GM12878 (cell line): ENCODE measurements at regions not wholly inside any gene's neighbourhood (a gene's known extent, or its start where the extent isn't known, plus 50 kb on each side); places are given as distances from the start of the nearest gene placed in this dataset.

Source experiments
- ATAC-seq: fragments of 200-7000 bp; cut with Tn5 transposase; 3 replicates; pipeline ENCODE4 v1.9.1; 2020; ENCODE audit warnings: mild to moderate bottlenecking, moderate library complexity
- BruUV-seq: library from RNA; stranded (reverse); fragments of 400-500 nt; replicated peaks from 2 replicates; lab custom pipeline; 2021; lab: Mats Ljungman, UMichigan
- CTCF ChIA-PET: fragments of 300-600 bp; sonication (Branson Sonifier 250); formaldehyde crosslinking; extraction: SDS; loops from one replicate; lab custom pipeline; 2021; ENCODE audit warnings: inconsistent platforms; lab: Yijun Ruan, JAX
- POLR2A ChIA-PET: fragments of 350-600 bp; formaldehyde crosslinking; extraction: SDS; loops from one replicate; lab custom pipeline; 2021; ENCODE audit warnings: inconsistent platforms; lab: Charles Lee
- RAD21 ChIA-PET: fragments of 300-600 bp; sonication (Branson Sonifier 250); formaldehyde crosslinking; loops from one replicate; lab custom pipeline; 2023; ENCODE audit warnings: antibody characterized with exemption; ENCODE audit not compliant: unreplicated experiment; lab: Charles Lee
- SMC1A ChIA-PET: fragments of 300-600 bp; sonication (Branson Sonifier 250); formaldehyde crosslinking; loops from one replicate; lab custom pipeline; 2023; ENCODE audit not compliant: unreplicated experiment, uncharacterized antibody; lab: Charles Lee
- DNase-seq: peaks from one replicate; pipeline ENCODE4 v3.0.0-alpha.2; 2011; ENCODE audit warnings: low read depth, low spot score
- FAIRE-seq: peaks from 3 replicates; lab custom pipeline; 2011; peaks lifted over from hg19 to GRCh38; lab: Jason Lieb, UNC
- H2AFZ ChIP-seq: 2 replicates; pipeline ENCODE4 v1.6.0; 2011; ENCODE audit warnings: low read depth, low read length, control low read depth; ENCODE audit not compliant: control insufficient read depth
- H3K27ac ChIP-seq: 2 replicates; pipeline ENCODE4 v1.5.1; 2011; ENCODE audit warnings: control low read depth; ENCODE audit not compliant: control insufficient read depth, insufficient read depth
- H3K27me3 ChIP-seq, 2 experiments: replicated peaks in 1 of 2; 2 replicates each; pipeline versions ENCODE4 v1.6.0 to v1.6.1; 2011; ENCODE audit warnings: low read length in 1 of 2; ENCODE audit not compliant: control insufficient read depth in 2 of 2, insufficient read depth in 2 of 2
- H3K36me3 ChIP-seq, 2 experiments: 2 replicates each; pipeline ENCODE4 v1.5.1; 2011; ENCODE audit warnings: low read length in 1 of 2; ENCODE audit not compliant: control insufficient read depth in 2 of 2, insufficient read depth in 2 of 2
- H3K4me1 ChIP-seq: 2 replicates; pipeline ENCODE4 v1.6.1; 2011; ENCODE audit warnings: mild to moderate bottlenecking, low read length, moderate library complexity, mixed read lengths; ENCODE audit not compliant: control insufficient read depth, insufficient read depth
- H3K4me2 ChIP-seq: 2 replicates; pipeline ENCODE4 v1.6.0; 2011; ENCODE audit warnings: control low read depth; ENCODE audit not compliant: control insufficient read depth, insufficient read depth
- H3K4me3 ChIP-seq: fragments of 200-600 bp; sonication (generic); 2 replicates; pipeline ENCODE4 v1.5.1; 2016
- H3K79me2 ChIP-seq: 2 replicates; pipeline ENCODE4 v1.6.0; 2011; ENCODE audit warnings: low read length; ENCODE audit not compliant: control insufficient read depth, insufficient read depth
- H3K9ac ChIP-seq: 2 replicates; pipeline ENCODE4 v1.8.0; 2011; ENCODE audit warnings: low read length, control low read depth, mixed read lengths; ENCODE audit not compliant: control insufficient read depth, insufficient read depth
- H3K9me3 ChIP-seq: replicated peaks from 3 replicates; pipeline ENCODE4 v1.5.1; 2011; ENCODE audit warnings: mild to moderate bottlenecking, low read length; ENCODE audit not compliant: control insufficient read depth, insufficient read depth
- H4K20me1 ChIP-seq: 2 replicates; pipeline ENCODE4 v1.6.0; 2011; ENCODE audit not compliant: control insufficient read depth, insufficient read depth
- CEBPB ChIP-seq, 2 experiments: fragments of 150-350 bp in 1 of 2; IDR thresholded peaks; 2 replicates each; pipeline ENCODE4 v1.6.1; 2012 to 2014; ENCODE audit warnings: low read depth in 2 of 2, low read length in 2 of 2, borderline replicate concordance in 1 of 2, inconsistent platforms in 1 of 2
- CEBPZ ChIP-seq: fragments of 150-350 bp; IDR thresholded peaks from 2 replicates; pipeline ENCODE4 v1.6.1; 2016; ENCODE audit warnings: low read depth, low read length
- CHD4 ChIP-seq: fragments of 200-600 bp; sonication (generic); IDR thresholded peaks from 2 replicates; pipeline ENCODE4 v1.6.1; 2016; ENCODE audit warnings: mild to moderate bottlenecking
- NFXL1 ChIP-seq: fragments of 450-650 bp; IDR thresholded peaks from 2 replicates; pipeline ENCODE4 v1.6.1; 2017; ENCODE audit warnings: antibody characterized with exemption, mild to moderate bottlenecking, borderline replicate concordance
- NFYA ChIP-seq: IDR thresholded peaks from 2 replicates; pipeline ENCODE4 v1.6.1; 2011; ENCODE audit warnings: low read depth, mild to moderate bottlenecking, low read length, improper control_type of control experiment, borderline replicate concordance
- PBX3 ChIP-seq: IDR thresholded peaks from 2 replicates; pipeline ENCODE4 v1.6.1; 2011; ENCODE audit warnings: mild to moderate bottlenecking, low read depth, low read length, moderate library complexity; ENCODE audit not compliant: insufficient replicate concordance
- PRDM15 ChIP-seq: fragments of 450-650 bp; formaldehyde crosslinking; IDR thresholded peaks from 2 replicates; pipeline ENCODE4 v1.4.0; 2020; ENCODE audit warnings: mild to moderate bottlenecking, moderate library complexity
- SMAD1 ChIP-seq: fragments of 450-650 bp; IDR thresholded peaks from 2 replicates; pipeline ENCODE4 v1.6.1; 2018; ENCODE audit warnings: mild to moderate bottlenecking, low read depth; ENCODE audit not compliant: partially characterized antibody
- SREBF2 ChIP-seq: IDR thresholded peaks from 2 replicates; pipeline ENCODE4 v1.6.1; 2012; ENCODE audit warnings: mild to moderate bottlenecking, low read length
- ZBTB4 ChIP-seq: fragments of 450-650 bp; formaldehyde crosslinking; IDR thresholded peaks from 2 replicates; pipeline ENCODE4 v1.4.0; 2022; ENCODE audit warnings: mild to moderate bottlenecking, moderate library complexity
- ZNF24 ChIP-seq: fragments of 450-650 bp; IDR thresholded peaks from 2 replicates; pipeline ENCODE4 v1.6.1; 2017; ENCODE audit warnings: antibody characterized with exemption, mild to moderate bottlenecking
- WGBS: methylation state at CpG from one replicate; pipeline ENCODE4 v1.1.6; 2016; ENCODE audit warnings: low lambda C conversion rate; ENCODE audit not compliant: insufficient replicate concordance, insufficient coverage; ENCODE audit errors: missing lambda C conversion rate; 5-methylcytosine and 5-hydroxymethylcytosine counted together
- in situ Hi-C: fragments of 300-500 bp; cut with MboI; formaldehyde crosslinking; loops from 9 replicates; pipeline ENCODE4 v1.14.3; 2018; ENCODE audit warnings: mixed read lengths
- intact Hi-C: fragments of 100-400 bp; cut with micrococcal nuclease; formaldehyde crosslinking; loops from one replicate; pipeline ENCODE4 v1.14.2; 2022; ENCODE audit not compliant: unreplicated experiment

- ChIA-PET RAD21 (no interaction called here), POLR2A (no interaction called here), CTCF (interaction anchor here (0.7 to 6.5 kb wide), 4 partner anchors 51 to 156 kb away, joined by 3 to 55 read pairs (median 10); no protein-coding TSS in a partner anchor), SMC1A (interaction anchor here (0.8 to 1.3 kb wide), 3 partner anchors 9 to 75 kb away, joined by 3 read pairs; no protein-coding TSS in a partner anchor)
- FAIRE-seq (no peak), ATAC-seq (no peak), DNase-seq (no peak)
- Histone ChIP-seq H3K27me3 (no peaks in the 10 kb centered on the region), H3K27ac (no peak overlapping the region), H3K79me2 (no peaks in the 10 kb centered on the region), H3K4me3 (no peak overlapping the region), H3K9ac (no peak overlapping the region), H3K4me1 (no peaks in the 10 kb centered on the region), H3K4me2 (no peak overlapping the region), H2AFZ (no peak overlapping the region), H3K36me3 (no peaks in the 10 kb centered on the region), H3K9me3 (no peaks in the 10 kb centered on the region), H4K20me1 (no peaks in the 10 kb centered on the region)
- in situ Hi-C loops (no loop called here), intact Hi-C loops (loop anchor here (5.0 kb wide), 1 partner anchor 1679 kb away; no protein-coding TSS in a partner anchor)
- 35% methylated on average over 14 of the region's 14 CpGs for WGBS
- BruUV-seq: no TSS peak
- TF ChIP-seq PBX3: no peak
- no peak for TF ChIP-seq ZNF24
- TF ChIP-seq NFXL1: no peak
- TF ChIP-seq SREBF2: no peak
- TF ChIP-seq CEBPB (IDR thresholded peaks at IDR 0.05; ENCODE audit: borderline replicate concordance in 1 of 2, low read depth in 2 of 2, low read length in 2 of 2): no peak
- TF ChIP-seq CEBPZ: no peak
- no peak for TF ChIP-seq CHD4
- no peak for TF ChIP-seq ZBTB4 (CRISPR knock-in tag)
- no peak for TF ChIP-seq NFYA
- TF ChIP-seq SMAD1: no peak
- TF ChIP-seq PRDM15 (CRISPR knock-in tag): no peak
Observed at GRCh38 chr20:60213126-60213893, 255.1 kb downstream of the CDH26 start.
